RWPE1 (cell line): ENCODE measurements at regions not wholly inside any gene's neighbourhood (a gene's known extent, or its start where the extent isn't known, plus 50 kb on each side); places are given as distances from the start of the nearest gene placed in this dataset.

Source experiments
- CTCF ChIA-PET: fragments of 350-600 bp; sonication (Branson Sonifier 250); formaldehyde crosslinking; extraction: SDS; loops from one replicate; lab custom pipeline; 2021; lab: Yijun Ruan, JAX
- POLR2A ChIA-PET: fragments of 400-600 bp; formaldehyde crosslinking; extraction: SDS; loops from one replicate; lab custom pipeline; 2020; ENCODE audit warnings: antibody characterized with exemption; ENCODE audit not compliant: low non-redundant PET; lab: Yijun Ruan, JAX
- DNase-seq: peaks from one replicate; pipeline ENCODE4 v3.0.0; 2012; ENCODE audit warnings: low spot score
- H3K27ac ChIP-seq: fragments of 450-650 bp; 2 replicates; pipeline ENCODE4 v1.5.1; 2017
- CTCF ChIP-seq: fragments of 450-650 bp; conservative IDR thresholded peaks from 2 replicates; pipeline ENCODE4 v1.5.1; 2017; ENCODE audit warnings: low read depth, mild to moderate bottlenecking

DNA sequence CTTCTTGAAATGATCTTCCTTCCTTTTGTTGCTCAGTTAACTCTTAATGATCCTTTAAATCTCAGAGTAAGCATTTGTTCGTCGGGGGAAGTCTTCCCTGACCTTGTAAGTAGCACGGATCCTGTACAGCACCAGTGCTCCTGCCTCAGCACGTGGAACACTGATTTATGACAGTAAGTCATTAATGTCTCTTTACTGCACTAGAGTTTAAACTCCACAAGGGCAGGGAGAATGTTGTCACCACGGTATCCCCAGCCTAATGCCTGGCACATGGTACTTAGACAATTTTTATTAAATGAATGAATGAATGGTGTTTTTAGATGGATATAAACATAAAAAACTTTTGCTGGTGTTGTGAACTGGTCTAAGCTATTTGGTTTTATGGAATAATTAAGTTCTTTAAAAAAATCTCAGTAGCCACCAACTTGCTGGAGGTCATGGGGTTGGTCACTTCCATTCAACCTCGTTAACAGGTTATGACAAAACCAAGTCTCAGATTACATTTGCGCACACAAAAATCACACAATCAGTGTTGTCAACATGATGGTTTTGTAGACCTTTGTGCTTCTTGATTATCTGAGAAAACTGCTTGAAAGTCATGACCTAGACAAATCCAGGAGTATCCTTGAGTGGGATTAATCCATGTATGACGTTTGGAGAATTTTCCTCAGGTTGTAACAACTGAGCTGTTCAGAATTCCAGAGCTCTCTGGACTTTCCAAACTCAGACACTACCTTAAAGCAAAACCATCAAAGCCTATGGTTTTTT is 326.9 kb downstream of the DUSP10 start:
- no peak for TF ChIP-seq CTCF
- no peak overlapping the region for H3K27ac ChIP-seq
- CTCF ChIA-PET: interaction anchor here (1.6 to 2.3 kb wide), 2 partner anchors 17 to 20 kb away, joined by 5 to 13 read pairs; no protein-coding TSS in a partner anchor
- POLR2A ChIA-PET: no interaction called here
- DNase-seq: no peak

DNA sequence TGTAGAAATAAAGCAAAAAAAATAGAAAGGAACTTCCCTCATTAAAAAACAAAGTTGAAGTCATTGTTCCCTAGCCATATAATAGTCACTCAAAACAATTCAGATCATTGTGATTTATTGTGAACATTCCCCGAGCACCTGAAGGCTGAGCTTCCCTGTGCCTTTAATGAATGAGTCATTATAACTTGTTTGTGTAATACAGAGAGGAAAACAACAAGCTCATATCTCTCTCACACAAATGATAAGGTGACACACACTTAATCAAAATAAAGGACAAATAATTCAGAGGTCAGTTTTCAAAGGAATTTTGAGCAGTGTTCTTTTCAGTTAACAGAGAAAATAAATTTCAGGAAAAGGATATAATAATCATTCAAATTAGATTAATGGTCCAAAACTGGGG is 326.2 kb downstream of the DUSP10 start:
- TF ChIP-seq CTCF: no peak
- no peak for DNase-seq
- no peak overlapping the region for H3K27ac ChIP-seq
- POLR2A ChIA-PET: no interaction called here
- CTCF ChIA-PET: interaction anchor here (0.6 to 2.3 kb wide), 3 partner anchors 17 to 277 kb away, joined by 3 to 13 read pairs (median 5); no protein-coding TSS in a partner anchor

GRCh38 chr1:221416142-221416541 is 325.7 kb downstream of the DUSP10 start:
- POLR2A ChIA-PET: no interaction called here
- no peak for TF ChIP-seq CTCF
- H3K27ac ChIP-seq: no peak overlapping the region
- CTCF ChIA-PET: interaction anchor here (0.6 to 2.3 kb wide), 3 partner anchors 16 to 276 kb away, joined by 3 to 13 read pairs (median 5); no protein-coding TSS in a partner anchor
- DNase-seq: no peak

DNA sequence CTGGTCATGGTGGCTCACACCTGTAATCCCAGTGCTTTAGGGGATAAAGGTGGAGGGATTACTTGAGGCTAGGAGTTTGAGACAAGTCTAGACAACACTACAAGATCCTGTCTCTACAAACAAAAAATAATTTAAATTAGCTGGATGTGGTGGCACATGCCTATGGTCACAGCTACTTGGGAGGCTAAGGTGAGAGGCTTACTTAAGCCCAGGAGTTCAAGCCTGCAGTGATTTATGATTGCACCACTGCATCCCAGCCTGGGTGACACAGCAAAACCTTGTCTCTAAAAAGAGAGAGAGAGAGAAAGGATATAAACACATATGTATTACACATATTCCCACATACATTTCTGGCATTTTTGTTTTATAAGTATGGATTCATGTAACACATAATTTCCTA is 325.2 kb downstream of the DUSP10 start:
- ChIA-PET CTCF (interaction anchor here (2.3 kb wide), 1 partner anchor 19 kb away, joined by 13 read pairs; no protein-coding TSS in a partner anchor), POLR2A (no interaction called here)
- no peak for DNase-seq
- TF ChIP-seq CTCF: no peak
- no peak overlapping the region for H3K27ac ChIP-seq

GRCh38 chr1:221418346-221418745 is 323.5 kb downstream of the DUSP10 start:
- no peak for TF ChIP-seq CTCF
- peak overlapping the region; percentile 39; the same call in 1 of the 2 replicates for H3K27ac ChIP-seq
- DNase-seq: no peak
- CTCF ChIA-PET: interaction anchor here (0.6 kb wide), 1 partner anchor 12 kb away, joined by 3 read pairs; no protein-coding TSS in a partner anchor
- POLR2A ChIA-PET: no interaction called here

- POLR2A ChIA-PET: no interaction called here
- CTCF ChIA-PET: no interaction called here
- H3K27ac ChIP-seq: peak overlapping the region; percentile 79
- TF ChIP-seq CTCF: no peak
- peak; percentile 66 for DNase-seq
Observed at GRCh38 chr1:221419513-221420095, 322.3 kb downstream of the DUSP10 start.
